Midbrain (tissue), 1 donor: ENCODE measurements at regions not wholly inside any gene's neighbourhood (a gene's known extent, or its start where the extent isn't known, plus 50 kb on each side); places are given as distances from the start of the nearest gene placed in this dataset.

Experiments
- DNase-seq: peaks from one replicate; lab custom pipeline; 2025; lab: John Stamatoyannopoulos, UW

DNA sequence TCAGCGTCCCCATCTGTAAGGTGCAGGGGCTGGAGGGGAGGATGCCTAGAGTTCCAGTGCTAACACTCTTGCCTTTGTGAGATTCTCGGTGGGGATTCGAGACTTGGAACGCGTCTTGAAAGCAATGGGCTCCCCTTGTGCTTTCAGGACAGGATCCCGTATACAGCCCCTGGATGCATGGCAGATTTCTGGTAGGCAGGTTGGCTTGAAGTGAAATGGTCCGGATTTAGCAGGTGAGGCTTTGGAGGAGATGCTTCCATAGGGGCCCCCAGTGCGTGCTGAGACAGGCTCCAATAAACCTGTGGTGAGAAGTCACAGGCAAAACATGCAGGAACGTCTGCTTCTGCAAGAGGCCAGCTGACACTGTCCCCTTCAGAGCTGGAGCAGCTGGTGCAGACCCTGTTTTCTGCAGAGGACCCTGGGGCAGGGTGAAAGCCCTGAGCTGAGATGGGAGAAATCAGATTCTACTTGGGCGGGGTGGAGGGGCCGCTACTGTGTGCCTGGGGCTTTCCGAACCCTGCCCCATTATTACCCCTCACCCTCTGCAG, 270.4 kb downstream of the PTPRU start:
- no peak for DNase-seq

DNA sequence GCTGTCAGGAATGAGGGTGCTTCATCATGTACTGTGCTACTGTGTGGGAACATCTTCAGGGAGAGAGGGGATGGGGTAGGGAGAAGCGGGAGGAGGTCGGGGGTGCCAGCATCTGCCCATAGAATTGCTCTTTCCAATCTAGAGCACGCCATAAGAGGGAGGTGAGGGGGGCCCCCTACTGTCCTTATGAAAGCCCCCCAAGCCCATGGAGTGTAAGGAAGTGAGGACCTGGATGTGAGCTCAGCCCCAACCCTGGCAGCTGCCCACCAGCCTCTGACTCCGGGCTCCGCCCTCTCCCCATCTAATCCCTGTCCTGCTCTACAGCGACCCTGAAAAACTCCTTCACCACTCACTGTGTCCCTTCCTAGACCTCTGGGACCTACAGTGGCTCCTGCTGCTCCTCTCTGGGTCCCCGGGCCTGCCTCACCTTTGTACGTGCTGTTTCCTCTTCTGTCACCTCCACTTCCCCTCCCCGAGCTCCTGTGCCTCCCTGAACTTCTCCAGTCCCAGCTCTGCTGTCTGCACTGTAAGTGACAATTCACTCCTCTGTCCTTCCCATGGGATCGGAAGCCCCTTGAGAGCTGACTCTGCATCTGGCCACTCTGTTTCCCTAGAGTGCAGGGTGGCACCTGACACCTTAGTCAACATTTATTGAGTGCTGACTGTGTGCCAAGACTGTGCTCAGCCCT, 269.4 kb downstream of the PTPRU start:
- DNase-seq, result no peak

DNA sequence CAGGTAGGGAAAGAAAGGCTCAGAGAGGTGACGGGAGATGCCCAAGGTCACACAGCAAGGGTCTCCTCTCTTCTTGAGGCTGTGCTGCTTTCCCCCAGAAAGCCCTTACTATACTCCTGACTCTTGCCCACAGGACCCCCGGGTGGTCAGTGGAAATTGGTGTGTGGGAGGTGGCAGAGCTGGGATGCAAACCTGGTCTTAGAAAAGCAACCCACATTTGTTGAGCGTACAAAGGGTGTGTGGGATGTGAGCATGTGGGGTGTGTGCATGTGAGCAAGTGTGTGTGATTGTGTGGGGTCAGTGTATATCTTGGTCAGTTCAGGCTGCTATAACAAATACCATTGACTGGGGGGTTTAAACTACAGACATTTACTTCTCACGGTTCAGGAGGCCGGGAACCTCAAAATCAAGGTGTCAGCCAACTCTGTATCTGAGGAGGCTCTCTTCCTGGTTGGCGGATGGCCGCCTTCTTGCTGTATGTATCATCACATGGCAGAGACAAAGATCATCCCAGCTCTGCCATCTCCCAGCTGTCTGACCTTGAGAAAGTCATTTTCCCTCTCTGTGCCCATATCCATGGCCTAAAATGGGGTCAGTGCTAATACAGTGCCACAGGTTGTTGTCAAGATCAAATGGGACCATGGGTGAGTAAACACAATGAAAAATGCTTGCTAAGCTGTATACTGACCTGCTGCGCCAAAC, 268.5 kb downstream of the PTPRU start:
- DNase-seq, result no peak

DNA sequence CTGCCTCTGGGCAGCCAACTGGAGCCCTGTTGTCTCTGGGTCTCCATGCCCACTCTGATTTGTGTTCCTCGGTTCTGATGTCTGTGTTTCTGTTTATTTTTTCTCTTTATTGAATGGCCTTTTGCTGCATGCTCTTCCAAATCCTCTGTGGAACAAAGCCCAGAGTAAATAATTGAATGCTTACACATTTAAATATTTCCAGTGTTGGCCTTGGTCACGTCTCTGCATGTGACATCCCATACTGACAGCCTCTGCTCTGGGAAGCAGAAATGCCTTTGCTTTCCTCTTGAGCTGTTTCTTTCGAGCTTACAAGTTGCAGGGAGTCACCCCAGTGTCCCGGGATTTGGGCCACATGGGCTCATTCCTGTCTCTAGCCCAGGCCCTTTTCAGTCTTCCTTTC, 267.9 kb downstream of the PTPRU start:
- no peak for DNase-seq

DNA sequence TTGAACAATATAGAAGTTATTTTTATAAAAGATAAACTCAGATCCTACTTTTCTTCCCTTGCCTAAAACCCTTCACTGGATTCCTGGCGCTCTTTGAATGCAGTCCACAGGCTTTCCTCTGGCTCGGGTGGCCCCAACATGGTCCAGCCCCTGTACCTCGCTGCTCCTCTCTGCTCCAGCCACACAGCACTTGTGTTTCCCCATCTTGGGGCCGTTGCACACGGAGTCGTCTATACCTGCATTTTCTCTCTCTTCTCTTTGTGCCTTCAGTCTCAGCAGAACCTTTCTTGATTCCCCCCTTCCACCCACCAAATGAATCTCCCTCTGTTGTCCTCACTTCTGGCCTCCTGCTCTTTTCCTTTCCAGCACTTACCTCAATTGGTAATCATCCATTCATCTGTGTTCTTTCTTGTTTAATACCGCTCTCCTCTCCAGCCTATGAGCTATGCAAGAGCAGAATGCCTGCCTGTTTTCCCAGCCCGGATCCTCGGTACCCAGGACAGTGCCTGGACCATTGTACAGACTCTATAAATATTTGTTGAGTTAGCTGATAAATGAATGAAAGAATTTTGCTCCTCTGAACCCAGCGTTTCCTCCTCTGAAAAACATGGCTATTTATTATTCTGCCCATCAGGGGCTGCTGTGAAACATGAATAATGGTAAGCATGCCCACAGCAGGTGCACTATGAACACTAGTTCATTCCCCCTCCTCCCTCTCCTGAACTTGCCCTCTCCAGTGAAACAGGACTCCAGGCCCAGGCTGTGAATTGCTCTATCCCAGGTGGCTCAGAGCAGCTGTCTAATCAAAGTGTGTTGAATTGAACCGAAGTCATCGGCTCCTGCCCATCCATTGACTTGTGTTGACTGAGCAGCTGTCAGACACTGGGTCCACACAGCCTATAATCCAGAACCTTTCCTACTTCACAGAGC, 266.9 kb downstream of the PTPRU start:
- no peak for DNase-seq

DNA sequence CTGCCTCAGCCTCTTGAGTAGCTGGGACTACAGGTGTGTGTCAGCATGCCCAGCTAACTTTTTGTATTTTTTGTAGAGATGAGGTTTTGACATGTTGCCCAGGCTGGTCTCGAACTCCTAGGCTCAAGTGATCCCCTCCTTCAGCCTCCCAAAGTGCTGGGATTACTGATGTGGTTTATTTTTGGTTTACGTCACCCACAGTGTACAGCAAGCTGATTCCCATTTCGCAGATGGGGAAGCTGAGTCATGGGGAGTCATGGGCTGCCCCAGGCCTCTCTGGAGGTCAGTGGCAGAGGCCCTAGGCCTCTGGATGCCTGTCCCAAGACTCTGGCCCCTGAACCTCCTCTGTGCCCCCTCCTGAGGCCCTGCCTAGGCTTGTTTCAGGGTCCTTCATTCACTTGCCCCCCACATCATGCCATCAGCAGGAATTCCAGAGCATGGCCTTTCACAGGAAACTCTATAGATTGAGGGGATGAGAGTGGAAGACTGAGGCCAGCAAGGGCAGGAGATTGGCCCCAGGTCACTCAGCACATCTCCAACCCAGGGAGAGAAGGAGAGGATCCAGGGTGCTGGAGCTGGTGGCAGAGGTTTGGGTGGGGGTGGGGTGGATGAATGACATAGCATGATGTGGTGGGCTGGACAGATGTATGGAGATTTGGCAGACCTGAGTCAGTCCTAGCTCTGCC, 266.0 kb downstream of the PTPRU start:
- DNase-seq, result no peak

DNA sequence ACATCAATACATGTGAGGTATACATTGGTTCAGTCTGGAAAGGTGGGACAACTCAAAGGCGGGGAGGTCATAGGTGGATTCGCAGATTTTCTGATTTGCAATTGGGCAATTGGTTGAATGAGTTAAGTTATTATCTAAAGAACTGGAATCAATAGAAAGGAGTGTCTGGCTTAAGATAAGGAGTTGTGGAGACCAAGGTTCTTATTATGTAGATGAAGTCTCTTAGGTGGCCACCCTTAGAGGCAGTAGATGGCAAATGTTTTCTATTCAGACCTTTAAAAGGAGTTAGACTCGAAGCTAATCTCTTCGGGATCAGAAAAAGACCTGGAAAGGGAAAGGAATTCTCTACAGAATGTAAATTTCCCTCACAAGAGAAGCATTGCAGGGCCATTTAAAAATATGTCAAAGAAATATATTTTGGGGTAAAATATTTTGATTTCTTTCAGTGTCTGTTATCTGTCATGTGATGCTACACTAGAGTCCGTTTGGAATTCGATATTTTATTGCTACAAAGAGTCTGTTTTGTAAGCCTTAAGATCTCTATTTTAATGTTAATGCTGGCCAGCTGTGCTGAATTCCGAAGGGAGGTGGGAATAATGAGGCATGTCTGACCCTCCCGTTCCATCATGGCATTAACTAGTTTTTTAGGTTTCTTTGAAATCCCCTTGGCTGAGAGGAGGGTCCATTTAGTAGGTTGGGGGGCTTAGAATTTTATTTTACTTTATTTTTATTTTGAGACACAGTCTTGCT, 265.1 kb downstream of the PTPRU start:
- no peak for DNase-seq

DNA sequence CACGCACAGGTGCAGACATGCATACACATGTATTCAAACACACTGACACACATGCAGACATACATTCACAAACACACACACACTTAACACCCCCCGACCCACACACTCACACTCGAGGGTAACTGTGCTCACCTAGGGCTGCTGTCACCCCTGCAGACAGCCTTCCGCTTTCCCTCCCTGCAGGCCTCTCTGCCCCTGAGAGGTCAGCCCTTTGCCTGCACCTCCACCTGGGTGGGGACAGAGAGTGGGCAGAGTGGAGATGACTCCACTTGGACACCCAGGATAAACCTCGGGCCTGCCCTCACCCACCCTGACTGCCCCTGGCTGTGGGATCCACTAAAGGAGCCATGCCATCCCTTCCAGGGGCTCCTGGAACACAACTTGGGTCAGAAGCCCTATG, 264.3 kb downstream of the PTPRU start:
- no peak for DNase-seq

DNA sequence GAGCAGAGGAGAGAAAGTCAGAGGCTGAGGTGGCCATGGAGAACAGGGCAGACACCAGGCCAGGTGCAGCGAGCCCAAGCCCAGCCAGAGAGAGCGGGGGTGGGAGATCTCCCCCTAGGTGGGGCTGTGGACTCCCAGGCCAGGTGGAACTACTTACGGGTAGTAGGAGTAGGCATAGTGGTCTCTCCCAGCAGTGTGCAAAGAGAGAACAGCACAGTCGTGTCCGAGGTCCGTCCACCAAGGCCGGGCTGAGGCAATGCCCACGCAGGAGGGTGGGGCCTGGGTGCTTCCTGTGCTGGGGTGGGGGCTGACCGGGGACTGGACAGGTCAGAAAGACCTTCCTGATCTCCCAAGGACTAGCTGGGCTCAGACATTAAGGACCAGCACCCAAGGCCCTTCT, 263.7 kb downstream of the PTPRU start:
- no peak for DNase-seq

DNA sequence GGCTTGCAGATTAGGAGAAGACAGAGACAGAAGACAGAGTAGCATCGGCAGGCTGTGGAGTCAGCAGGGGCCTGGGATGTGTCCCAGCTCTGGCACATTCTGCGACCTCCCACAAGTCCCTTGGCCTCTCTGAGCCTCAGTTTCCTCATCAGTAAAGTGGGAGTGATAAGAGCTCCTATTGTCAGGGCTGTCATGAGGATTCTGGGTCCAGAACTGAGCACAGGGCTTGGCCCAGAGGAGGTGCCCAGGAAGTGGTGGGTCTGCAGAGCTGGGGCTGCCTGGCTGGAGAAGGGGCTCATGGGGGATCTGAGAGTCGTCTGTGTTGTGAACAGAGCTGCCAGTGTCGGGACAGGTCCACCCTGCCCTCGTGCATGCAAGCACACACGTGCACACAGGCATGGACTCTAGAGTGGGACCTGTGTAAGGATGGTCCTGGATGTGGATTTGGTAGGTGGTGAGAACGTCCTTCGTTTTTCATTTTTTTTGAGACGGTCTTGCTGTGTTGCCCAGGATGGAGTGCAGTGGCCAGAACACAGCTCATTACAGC, 262.9 kb downstream of the PTPRU start:
- DNase-seq, result no peak

DNA sequence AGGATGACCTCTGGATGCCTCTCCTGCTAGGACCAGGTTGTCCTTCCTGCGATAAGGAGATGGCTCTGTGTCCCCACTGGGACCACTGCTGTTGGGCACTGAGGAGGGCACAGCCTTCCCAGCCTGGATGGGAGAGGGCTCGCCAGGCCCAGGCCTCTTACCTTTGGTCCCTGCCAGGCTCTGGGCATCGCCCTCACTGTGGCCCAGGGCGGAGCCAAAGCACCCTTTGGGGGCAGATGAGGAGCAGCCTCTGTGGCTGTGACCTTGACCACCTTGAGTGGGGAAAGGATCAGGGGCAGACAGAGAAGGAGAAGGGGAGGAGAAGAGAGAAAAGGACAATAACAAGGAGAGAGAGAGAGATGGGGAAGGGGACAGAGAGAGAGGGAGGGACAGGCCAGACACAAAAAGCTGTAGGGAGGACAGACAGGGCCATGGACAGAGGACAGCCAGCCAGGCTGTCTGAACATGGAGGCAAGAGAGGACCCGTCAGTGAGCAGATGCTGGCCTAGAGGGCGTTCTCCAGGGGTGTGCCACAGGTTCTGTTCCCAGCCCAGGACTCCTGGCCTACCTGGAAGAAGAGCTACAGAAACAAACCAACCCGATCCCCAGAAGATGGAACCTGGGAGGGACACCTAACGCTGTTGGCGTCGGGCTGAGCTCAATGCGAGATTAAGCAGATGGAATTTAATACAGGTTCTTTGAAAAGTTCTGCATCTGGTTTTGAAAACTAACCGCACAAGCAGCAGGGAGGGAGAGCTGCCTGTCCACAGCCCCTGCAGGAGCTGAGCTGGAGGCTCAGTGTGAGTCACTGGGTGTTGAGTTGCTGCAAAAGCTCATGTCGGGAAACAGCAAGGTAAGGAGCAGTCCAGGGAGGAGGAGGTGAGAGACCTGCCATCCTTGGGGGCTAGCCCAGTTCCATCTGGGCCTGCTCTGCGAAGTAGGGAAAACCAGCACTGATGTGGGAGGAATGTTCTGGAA, 262.1 kb downstream of the PTPRU start:
- DNase-seq, result no peak

DNA sequence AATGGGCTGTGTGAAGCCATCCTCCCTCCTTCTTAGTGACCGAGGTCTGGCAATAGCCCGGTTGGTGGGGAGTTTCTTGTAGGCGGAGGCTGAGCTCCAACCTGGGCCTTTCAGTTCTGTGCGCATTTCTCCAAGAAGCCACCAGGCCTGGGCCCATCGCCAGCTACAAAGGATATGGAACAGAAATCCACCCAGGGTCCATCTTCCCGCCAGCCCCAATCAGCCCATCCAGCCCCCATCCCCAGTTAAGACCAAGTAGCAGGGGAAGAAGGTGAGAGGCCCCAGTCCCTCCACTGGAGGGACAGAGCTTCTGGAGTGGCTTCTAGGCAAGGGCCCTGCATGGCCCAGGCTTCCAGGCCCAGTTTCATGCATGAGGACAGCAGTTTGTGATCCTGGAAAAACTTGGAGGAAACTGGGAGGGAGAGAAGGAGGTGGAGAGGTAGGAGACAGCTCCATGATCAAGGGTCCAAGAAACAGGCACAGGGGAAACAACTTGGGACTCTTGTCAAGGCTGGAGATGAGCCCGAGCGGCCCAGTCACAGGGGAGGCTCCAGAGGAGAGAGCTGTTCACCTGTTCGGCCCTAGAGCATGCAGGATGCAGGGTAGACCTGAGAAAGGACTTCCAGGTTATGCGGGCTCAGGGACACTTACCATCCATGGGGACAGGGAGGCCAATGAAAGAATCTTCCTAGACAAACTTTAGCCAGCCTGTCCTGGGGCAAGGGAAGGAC, 261.2 kb downstream of the PTPRU start:
- DNase-seq, result no peak

DNA sequence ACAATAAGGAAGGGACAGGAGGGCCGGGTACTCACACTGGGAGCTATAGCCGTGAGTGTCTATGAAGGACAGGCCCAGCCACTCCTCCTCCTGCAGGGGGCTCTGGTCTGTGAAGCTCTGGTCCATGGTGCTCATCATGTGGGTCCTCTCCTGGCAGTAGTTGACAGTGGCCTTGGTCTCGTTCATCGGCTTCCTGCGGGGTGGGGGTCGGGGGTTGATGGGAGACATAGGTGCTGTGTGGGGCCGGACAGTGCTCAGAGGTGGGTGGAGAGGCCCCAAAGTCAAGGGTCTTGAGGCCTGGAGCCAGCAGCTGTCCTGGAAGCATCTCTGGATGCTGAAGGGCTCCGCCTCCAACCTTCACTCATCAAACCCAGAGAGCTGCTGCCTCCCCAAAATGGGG, 260.4 kb downstream of the PTPRU start:
- DNase-seq, result no peak

DNA sequence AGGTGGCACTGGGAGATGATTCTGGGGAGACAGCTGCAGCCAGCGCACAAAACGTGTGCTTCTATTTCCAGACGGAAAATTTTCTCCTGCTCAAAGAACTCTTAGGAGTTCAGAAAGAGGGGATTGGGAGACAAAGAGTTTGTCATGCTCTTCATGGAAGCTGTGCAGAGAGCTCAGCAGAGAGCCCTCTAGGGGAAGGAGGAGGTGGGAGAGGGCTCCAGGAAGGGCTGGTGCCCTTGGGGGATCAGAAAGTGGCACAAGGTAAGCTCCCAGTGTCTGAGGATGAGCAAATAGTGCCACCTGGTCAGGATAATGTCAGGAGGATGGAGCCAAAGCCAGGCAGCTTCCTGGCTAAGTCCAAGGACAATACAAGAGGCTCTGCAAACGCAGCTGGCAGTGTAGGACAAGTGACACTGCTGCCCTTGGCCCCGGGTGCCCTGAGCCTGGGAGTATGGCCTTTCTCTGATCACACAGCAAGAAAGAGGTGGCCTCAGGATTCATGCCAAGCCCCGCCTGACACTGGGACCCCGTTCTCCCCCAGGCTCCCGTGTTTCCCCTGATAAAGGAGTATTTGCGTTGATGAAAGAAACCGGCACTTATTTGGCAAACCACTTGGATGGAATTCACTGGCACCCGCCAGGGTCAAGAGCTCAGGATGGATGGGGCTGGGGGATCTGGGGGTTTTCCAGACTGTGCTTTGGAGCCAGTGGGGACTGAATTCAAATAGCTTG, 254.0 kb downstream of the PTPRU start:
- no peak for DNase-seq

DNA sequence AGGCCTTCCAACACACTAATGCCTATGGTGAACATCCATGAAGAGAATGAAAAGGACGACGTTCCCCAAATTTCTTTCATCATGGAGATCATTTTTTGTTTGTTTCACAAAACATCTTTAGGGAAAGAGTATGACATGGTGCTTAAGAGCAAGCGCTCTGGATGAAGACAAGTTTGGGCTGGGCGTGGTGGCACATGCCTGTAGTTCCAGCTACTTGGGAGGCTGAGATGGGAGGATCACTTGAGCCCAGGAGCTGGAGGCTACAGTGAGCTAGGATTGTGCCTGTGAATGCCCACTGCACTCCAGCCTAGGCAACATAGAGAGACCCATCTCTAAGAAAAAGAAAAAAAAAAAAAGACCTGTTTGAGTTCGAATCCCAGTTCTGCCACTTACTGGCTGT, 253.1 kb downstream of the PTPRU start:
- no peak for DNase-seq

DNA sequence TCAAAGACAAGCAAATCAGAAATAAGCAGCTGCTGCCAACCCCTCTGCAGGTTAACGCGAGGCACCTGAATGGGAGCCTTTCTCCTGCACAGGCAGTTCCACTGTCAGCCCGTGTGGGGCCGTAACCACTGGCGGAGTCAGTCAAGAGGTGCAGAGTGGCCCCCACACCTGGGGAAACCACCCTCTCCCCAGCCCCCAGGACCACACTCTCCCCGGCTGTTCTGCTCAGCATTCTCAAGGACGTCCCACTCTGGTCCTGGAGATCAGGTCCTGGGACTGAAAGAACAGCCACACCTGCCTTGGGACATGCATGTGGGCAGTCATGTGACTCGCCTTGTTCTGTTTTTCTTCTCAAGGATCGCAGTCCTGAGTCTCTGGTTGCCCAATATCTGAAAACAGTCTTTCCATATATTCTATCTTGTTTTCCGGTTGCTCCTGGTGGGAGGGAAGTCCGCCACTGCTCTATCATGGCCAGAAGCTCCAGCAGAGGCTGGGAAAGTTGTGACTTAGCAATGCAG, 252.5 kb downstream of the PTPRU start:
- no peak for DNase-seq

DNA sequence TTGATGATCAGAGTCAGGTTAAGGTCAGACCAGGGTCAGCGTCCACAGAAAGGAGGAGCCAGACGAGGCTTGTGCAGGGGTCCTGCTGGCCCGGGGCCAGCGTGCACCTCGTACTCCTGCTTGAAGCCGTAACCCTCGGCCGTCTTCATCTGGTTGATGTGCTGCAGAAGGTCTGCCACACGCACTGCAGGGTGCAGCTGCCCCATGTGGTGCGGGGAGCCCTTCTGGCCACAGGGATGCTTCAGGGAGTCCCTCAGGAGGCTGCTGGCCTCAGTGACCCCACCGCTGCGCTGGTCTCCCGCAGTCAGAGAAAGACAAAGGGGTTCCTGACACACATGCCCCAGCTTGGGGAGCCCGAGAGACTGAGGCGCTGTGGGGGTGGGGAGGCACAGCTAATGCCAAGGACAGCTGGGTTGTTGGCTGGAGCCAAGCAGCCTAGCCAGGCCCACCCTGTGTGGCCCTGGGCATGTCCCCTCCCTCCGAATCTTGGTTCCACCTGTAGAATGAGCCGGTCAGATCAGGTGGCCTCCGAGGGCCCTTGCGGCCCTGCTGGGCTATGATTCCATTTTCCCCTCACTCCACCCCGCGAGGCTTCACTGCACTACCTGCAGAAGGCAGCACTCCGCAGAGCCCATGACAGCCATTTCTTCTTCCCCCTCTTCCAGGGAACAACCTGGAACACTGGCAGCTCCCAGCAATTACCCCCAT, 251.9 kb downstream of the PTPRU start:
- no peak for DNase-seq
